AG09319 (cell line): ENCODE measurements at regions not wholly inside any gene's neighbourhood (a gene's known extent, or its start where the extent isn't known, plus 50 kb on each side); places are given as distances from the start of the nearest gene placed in this dataset.
"Not testable (repeated sequence)": the region's sequence is repeated elsewhere in the genome, so short reads cannot be mapped to it uniquely, and the experiment has no call there.

Experiments used
- DNase-seq: peaks from one replicate; pipeline ENCODE4 v3.0.0-alpha.2; 2010; ENCODE audit warnings: low read depth; ENCODE audit errors: extremely low read depth
- TF ChIP-seq, protein P1 (sequence below): IDR thresholded peaks from 2 replicates; pipeline ENCODE4 v1.5.1; 2011; ENCODE audit warnings: low read depth, mild to moderate bottlenecking, inconsistent platforms, low read length, moderate library complexity

DNA sequence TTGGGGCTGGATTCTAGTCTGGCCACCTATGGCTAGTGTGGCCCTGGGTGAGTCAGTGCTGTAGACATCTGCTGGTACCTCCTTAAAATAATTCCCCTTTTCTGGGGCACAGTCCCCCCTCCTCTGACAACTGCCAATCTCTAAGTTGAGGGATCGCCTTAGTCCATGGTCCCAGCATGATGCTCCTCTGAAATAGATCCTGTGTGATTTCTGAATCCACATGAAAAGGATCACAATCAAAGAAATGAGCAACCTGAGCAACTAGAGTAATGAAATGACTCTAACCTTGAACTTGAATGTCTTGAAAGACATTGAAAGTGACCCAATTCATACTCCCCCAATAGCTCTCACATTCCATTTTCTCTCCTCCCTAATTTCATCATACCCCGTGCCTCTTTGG is 332.5 kb downstream of the VRK1 start:
- DNase-seq: no peak
- TF ChIP-seq, protein P1, sequence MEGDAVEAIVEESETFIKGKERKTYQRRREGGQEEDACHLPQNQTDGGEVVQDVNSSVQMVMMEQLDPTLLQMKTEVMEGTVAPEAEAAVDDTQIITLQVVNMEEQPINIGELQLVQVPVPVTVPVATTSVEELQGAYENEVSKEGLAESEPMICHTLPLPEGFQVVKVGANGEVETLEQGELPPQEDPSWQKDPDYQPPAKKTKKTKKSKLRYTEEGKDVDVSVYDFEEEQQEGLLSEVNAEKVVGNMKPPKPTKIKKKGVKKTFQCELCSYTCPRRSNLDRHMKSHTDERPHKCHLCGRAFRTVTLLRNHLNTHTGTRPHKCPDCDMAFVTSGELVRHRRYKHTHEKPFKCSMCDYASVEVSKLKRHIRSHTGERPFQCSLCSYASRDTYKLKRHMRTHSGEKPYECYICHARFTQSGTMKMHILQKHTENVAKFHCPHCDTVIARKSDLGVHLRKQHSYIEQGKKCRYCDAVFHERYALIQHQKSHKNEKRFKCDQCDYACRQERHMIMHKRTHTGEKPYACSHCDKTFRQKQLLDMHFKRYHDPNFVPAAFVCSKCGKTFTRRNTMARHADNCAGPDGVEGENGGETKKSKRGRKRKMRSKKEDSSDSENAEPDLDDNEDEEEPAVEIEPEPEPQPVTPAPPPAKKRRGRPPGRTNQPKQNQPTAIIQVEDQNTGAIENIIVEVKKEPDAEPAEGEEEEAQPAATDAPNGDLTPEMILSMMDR: no peak

DNA sequence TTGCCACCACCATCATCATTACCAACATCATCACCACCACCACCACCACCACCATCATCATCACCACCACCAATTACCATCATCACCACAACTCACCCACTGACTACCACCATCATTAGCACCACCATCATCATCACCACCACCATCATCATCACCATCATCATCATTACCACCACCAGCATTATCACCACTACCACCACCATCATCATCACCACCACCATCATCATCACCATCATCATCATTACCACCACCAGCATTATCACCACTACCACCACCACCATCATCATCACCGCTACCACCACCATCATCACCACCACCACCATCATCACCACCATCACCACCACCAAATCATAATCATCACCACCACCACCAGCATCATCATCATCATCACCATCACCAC is 338.7 kb downstream of the VRK1 start:
- DNase-seq: not testable (repeated sequence)

DNA sequence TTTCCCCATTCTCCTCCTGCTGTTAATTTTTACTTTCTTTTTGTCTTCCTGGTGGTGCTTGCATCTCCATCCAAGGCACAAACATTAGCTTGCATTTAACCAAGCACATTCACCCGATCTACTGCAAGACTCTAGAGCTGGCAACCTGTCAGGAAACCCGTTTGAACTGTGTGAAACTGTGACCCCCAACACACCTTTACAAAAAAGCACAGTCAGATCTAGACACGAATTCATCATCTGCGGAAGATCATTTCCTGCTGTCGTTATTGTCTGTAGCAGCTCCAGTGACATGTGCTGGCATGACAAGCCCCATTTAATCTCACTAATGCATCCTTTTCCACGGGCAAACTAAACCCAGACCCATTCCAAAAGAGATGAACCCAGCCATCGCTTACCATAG is 340.5 kb downstream of the VRK1 start:
- TF ChIP-seq, protein P1: no peak
- DNase-seq: no peak

DNA sequence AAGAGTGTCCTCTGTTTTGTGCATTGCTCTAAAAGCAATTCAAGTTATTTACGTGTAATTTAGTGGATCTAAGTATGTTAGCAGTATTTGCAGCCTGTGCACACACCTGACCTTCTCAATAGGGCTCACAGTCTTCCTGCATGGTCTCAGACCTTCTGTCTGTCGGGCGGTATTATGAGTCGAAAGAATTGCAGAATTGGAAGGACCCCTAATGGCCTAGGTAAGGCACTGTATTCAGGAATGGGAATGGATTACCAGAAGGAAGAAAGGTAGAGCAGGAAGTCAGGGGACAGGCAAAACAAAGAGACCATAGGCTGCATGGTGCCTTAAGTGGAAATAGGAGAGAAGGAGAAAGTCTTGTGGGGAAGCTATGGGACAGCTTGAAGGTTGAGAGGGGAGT is 341.6 kb downstream of the VRK1 start:
- DNase-seq: no peak
- TF ChIP-seq, protein P1: no peak

DNA sequence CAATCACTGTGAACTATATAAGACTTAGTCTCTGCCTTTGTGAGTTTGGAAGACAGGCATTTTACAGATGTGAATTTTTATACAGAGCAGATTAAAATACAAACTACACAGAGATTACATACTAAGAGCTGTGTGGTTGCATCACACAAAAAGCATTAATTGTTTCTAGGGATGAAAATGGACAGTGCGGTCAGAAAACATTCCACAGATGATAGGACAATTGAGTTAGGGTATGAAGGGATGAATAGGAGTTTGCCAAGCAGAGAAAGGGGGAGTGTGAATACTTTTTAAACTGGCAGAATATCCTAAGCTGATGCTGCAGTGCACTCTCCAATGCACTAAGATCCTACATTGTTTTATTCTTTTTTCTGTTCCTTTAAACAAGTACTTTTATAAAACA is 345.8 kb downstream of the VRK1 start:
- TF ChIP-seq, protein P1: no peak
- no peak for DNase-seq

DNA sequence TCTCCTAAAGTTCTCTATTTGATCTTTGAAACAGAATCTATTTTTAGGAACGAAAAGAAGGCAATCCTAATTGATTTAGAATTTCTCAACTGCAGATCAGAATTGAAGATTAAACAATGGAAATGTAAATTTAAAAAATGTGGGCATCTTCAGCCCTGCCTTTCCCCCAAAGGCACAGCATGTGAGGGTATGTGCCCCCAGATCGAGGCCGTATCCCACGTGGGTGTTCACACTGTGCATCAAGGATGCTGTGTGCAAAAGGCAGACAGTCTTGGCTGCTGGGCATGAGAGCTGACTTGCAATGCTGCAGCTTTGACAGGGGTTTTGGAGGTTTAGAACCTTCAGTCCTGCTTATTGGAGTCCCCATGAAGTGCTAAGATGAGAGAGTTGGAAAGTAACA is 346.3 kb downstream of the VRK1 start:
- TF ChIP-seq, protein P1: no peak
- no peak for DNase-seq

DNA sequence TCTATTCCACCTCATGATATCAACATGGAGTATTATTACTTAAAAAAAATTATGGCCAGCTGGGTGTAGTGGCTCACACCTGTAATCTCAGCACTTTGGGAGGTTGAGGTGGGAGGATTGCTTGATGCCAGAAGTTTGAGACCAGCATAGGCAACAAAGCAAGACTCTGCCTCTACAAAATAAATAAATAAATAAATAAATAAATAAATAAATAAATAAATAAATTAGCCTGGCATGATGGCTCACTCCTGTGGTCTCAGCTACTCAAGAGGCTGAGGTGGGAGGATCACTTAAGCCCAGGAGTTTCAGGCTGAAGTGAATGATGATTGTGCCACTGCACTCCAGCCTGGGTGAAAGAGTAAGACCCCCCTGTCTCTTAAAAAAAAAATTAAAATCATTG is 350.8 kb downstream of the VRK1 start:
- not testable (repeated sequence) for DNase-seq

DNA sequence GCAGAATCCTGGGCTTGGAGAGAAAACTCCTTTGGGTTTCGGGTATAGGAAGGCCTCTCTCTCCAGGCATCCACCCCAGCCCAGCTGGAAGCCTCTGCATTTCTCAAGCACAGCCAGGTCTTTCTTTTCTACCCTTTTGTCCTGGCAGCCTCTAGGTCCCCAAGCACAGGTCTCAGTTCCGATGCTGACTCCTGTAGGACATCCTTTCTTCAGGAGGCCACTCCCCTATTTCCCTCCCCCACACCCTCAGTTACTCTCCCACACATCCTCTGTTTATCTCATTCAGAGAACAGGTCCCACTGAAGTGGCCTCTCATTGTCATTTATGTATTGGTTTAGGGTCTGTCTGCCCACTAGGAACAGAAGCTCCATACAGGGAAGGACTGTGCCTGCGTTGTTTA is 352.6 kb downstream of the VRK1 start:
- TF ChIP-seq, protein P1: no peak
- DNase-seq: no peak

DNA sequence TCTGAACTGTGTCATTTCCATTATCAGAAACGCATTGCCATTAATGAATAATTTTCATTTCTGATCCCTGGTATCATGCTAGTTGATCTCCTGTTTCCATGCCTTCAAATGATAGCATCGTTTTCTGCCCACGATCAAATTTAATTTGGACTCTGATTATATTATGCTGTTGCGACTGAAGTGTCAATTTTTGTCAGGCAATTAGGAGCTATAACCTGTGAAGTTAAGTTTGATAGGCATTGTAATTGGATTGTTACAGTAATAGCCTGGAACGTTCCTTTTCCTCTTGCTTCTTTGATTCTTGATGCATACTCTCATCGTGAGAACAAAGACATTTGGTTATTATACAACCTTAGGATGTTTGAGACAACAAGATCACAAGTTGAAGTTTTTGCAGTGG is 356.3 kb downstream of the VRK1 start:
- TF ChIP-seq, protein P1: no peak
- no peak for DNase-seq
